ENCODE measurements at regions not wholly inside any gene's neighbourhood (a gene's known extent, or its start where the extent isn't known, plus 50 kb on each side); places are given as distances from the start of the nearest gene placed in this dataset.

- Histone ChIP-seq H3K36me3 (ENCODE audit: low read depth) (no peaks in the 10 kb centered on the region), H3K9me3 (ENCODE audit: severe bottlenecking) (no peaks in the 10 kb centered on the region), H3K4me3 (ENCODE audit: severe bottlenecking) (no peak overlapping the region), H3K27me3 (ENCODE audit: insufficient read depth, poor library complexity, severe bottlenecking) (no peaks in the 10 kb centered on the region), H3K27ac (ENCODE audit: poor library complexity, severe bottlenecking) (no peak overlapping the region), H3K4me1 (ENCODE audit: insufficient read depth, poor library complexity, severe bottlenecking) (no peaks in the 10 kb centered on the region)
- DNase-seq (ENCODE audit: low spot score) (no peak), ATAC-seq (ENCODE audit: low read depth) (no peak)
- TF ChIP-seq CTCF (IDR thresholded peaks at IDR 0.05; ENCODE audit: poor library complexity, severe bottlenecking) = no peak
These were observed 747.0 kb upstream of the FLRT2 start for GRCh38 chr14:84782902-84783301.

GRCh38 chr14:84783511-84783910 lies 746.4 kb upstream of the FLRT2 start:
- no peak overlapping the region for H3K27ac ChIP-seq (ENCODE audit: poor library complexity, severe bottlenecking)
- ATAC-seq (ENCODE audit: low read depth) (no peak), DNase-seq (ENCODE audit: low spot score) (no peak)
- H3K4me3 ChIP-seq (ENCODE audit: severe bottlenecking) = no peak overlapping the region
- H3K9me3 ChIP-seq (ENCODE audit: severe bottlenecking) = no peaks in the 10 kb centered on the region
- no peaks in the 10 kb centered on the region for H3K27me3 ChIP-seq (ENCODE audit: insufficient read depth, poor library complexity, severe bottlenecking)
- H3K4me1 ChIP-seq (ENCODE audit: insufficient read depth, poor library complexity, severe bottlenecking) = no peaks in the 10 kb centered on the region
- no peaks in the 10 kb centered on the region for H3K36me3 ChIP-seq (ENCODE audit: low read depth)
- no peak for TF ChIP-seq CTCF (IDR thresholded peaks at IDR 0.05; ENCODE audit: poor library complexity, severe bottlenecking)

GRCh38 chr14:84785996-84786395 lies 743.9 kb upstream of the FLRT2 start:
- no peak overlapping the region for H3K27ac ChIP-seq (ENCODE audit: poor library complexity, severe bottlenecking)
- ATAC-seq (ENCODE audit: low read depth) (no peak), DNase-seq (ENCODE audit: low spot score) (no peak)
- no peaks in the 10 kb centered on the region for H3K36me3 ChIP-seq (ENCODE audit: low read depth)
- TF ChIP-seq CTCF (IDR thresholded peaks at IDR 0.05; ENCODE audit: poor library complexity, severe bottlenecking) = no peak
- no peaks in the 10 kb centered on the region for H3K27me3 ChIP-seq (ENCODE audit: insufficient read depth, poor library complexity, severe bottlenecking)
- no peak overlapping the region for H3K4me3 ChIP-seq (ENCODE audit: severe bottlenecking)
- H3K9me3 ChIP-seq (ENCODE audit: severe bottlenecking) = no peaks in the 10 kb centered on the region
- no peaks in the 10 kb centered on the region for H3K4me1 ChIP-seq (ENCODE audit: insufficient read depth, poor library complexity, severe bottlenecking)

GRCh38 chr14:84789012-84789411 lies 740.9 kb upstream of the FLRT2 start:
- DNase-seq (ENCODE audit: low spot score) (no peak), ATAC-seq (ENCODE audit: low read depth) (peak; percentile 27; the same call in 1 of the 3 replicates)
- H3K4me3 ChIP-seq (ENCODE audit: severe bottlenecking) = no peak overlapping the region
- H3K4me1 ChIP-seq (ENCODE audit: insufficient read depth, poor library complexity, severe bottlenecking) = no peaks in the 10 kb centered on the region
- no peak for TF ChIP-seq CTCF (IDR thresholded peaks at IDR 0.05; ENCODE audit: poor library complexity, severe bottlenecking)
- no peaks in the 10 kb centered on the region for H3K36me3 ChIP-seq (ENCODE audit: low read depth)
- no peak overlapping the region for H3K27ac ChIP-seq (ENCODE audit: poor library complexity, severe bottlenecking)
- H3K27me3 ChIP-seq (ENCODE audit: insufficient read depth, poor library complexity, severe bottlenecking) = no peaks in the 10 kb centered on the region
- H3K9me3 ChIP-seq (ENCODE audit: severe bottlenecking) = no peaks in the 10 kb centered on the region

- no peak; the same call in 2 of the 3 replicates for ATAC-seq (ENCODE audit: low read depth)
These were observed 737.1 kb upstream of the FLRT2 start for GRCh38 chr14:84792722-84793410.

More at GRCh38 chr14:84792722-84793410, 737.1 kb upstream of the FLRT2 start:
- no peak for DNase-seq (ENCODE audit: low spot score)
- no peaks in the 10 kb centered on the region for H3K36me3 ChIP-seq (ENCODE audit: low read depth)
- no peaks in the 10 kb centered on the region for H3K4me1 ChIP-seq (ENCODE audit: insufficient read depth, poor library complexity, severe bottlenecking)
- H3K9me3 ChIP-seq (ENCODE audit: severe bottlenecking) = no peaks in the 10 kb centered on the region
- no peak overlapping the region for H3K4me3 ChIP-seq (ENCODE audit: severe bottlenecking)
- no peak overlapping the region for H3K27ac ChIP-seq (ENCODE audit: poor library complexity, severe bottlenecking)
- TF ChIP-seq CTCF (IDR thresholded peaks at IDR 0.05; ENCODE audit: poor library complexity, severe bottlenecking) = no peak
- H3K27me3 ChIP-seq (ENCODE audit: insufficient read depth, poor library complexity, severe bottlenecking) = no peaks in the 10 kb centered on the region

Data from RWPE2 (cell line).